Progenitor cell of endocrine pancreas (in vitro differentiated cells): ENCODE measurements at regions not wholly inside any gene's neighbourhood (a gene's known extent, or its start where the extent isn't known, plus 50 kb on each side); places are given as distances from the start of the nearest gene placed in this dataset.

Source experiments
- DNase-seq: peaks from one replicate; pipeline ENCODE4 v3.0.0; 2021; ENCODE audit warnings: low spot score; ENCODE audit not compliant: unreplicated experiment
- H3K27ac Mint-ChIP-seq: 2 replicates; pipeline ENCODE4 v1.8.0; 2021; ENCODE audit warnings: mild to moderate bottlenecking, moderate library complexity, mixed read lengths
- H3K27me3 Mint-ChIP-seq: 2 replicates; pipeline ENCODE4 v1.8.0; 2021; ENCODE audit warnings: mixed read lengths
- H3K36me3 Mint-ChIP-seq: 2 replicates; pipeline ENCODE4 v1.8.0; 2022; ENCODE audit warnings: mixed read lengths; ENCODE audit not compliant: insufficient read depth
- H3K4me1 Mint-ChIP-seq: 2 replicates; pipeline ENCODE4 v1.8.0; 2021; ENCODE audit warnings: low read depth, mixed read lengths
- H3K4me3 Mint-ChIP-seq: 2 replicates; pipeline ENCODE4 v1.8.0; 2021; ENCODE audit warnings: low read depth, mild to moderate bottlenecking, moderate library complexity, mixed read lengths
- H3K9me3 Mint-ChIP-seq: 2 replicates; pipeline ENCODE4 v1.8.0; 2021; ENCODE audit warnings: low read depth, mixed read lengths
- CTCF ChIP-seq: fragments of 200-600 bp; sonication (generic); IDR thresholded peaks from one replicate; pipeline ENCODE4 v1.5.0; 2021; ENCODE audit warnings: antibody characterized with exemption, mild to moderate bottlenecking; ENCODE audit not compliant: unreplicated experiment

GRCh38 chr1:228957535-228957934 lies 222.3 kb downstream of the RHOU start:
- H3K9me3 Mint-ChIP-seq: no peaks in the 10 kb centered on the region

GRCh38 chr1:228958121-228958520 lies 222.8 kb downstream of the RHOU start:
- H3K4me3 Mint-ChIP-seq: no peak overlapping the region
- no peak for TF ChIP-seq CTCF
- no peaks in the 10 kb centered on the region for H3K27me3 Mint-ChIP-seq
- no peaks in the 10 kb centered on the region for H3K36me3 Mint-ChIP-seq
- peaks cover 13% of the 10 kb centered on the region for H3K4me1 Mint-ChIP-seq
- H3K27ac Mint-ChIP-seq: no peak overlapping the region
- no peaks in the 10 kb centered on the region for H3K9me3 Mint-ChIP-seq
- no peak for DNase-seq

More at GRCh38 chr1:228957535-228957934, 222.3 kb downstream of the RHOU start:
- Mint-ChIP-seq H3K36me3 (no peaks in the 10 kb centered on the region), H3K27ac (no peak overlapping the region), H3K4me1 (peaks cover 14% of the 10 kb centered on the region), H3K4me3 (no peak overlapping the region), H3K27me3 (no peaks in the 10 kb centered on the region)
- DNase-seq: no peak
- TF ChIP-seq CTCF: no peak

- no peak for TF ChIP-seq CTCF
- Mint-ChIP-seq H3K27ac (peak overlapping the region; percentile 69), H3K36me3 (no peaks in the 10 kb centered on the region)
Observed at GRCh38 chr1:228958741-228959140, 223.5 kb downstream of the RHOU start.

GRCh38 chr1:228960705-228961104 lies 225.4 kb downstream of the RHOU start:
- Mint-ChIP-seq H3K36me3 (no peaks in the 10 kb centered on the region), H3K4me3 (no peak overlapping the region), H3K27ac (peak overlapping the region; percentile 47), H3K27me3 (no peaks in the 10 kb centered on the region), H3K9me3 (no peaks in the 10 kb centered on the region), H3K4me1 (peaks cover 23% of the 10 kb centered on the region)
- TF ChIP-seq CTCF: no peak
- DNase-seq: no peak

More at GRCh38 chr1:228958741-228959140, 223.5 kb downstream of the RHOU start:
- Mint-ChIP-seq H3K4me3 (no peak overlapping the region), H3K9me3 (no peaks in the 10 kb centered on the region), H3K27me3 (no peaks in the 10 kb centered on the region), H3K4me1 (peaks cover 13% of the 10 kb centered on the region)
- DNase-seq: no peak

GRCh38 chr1:228961511-228961910 lies 226.2 kb downstream of the RHOU start:
- no peak for DNase-seq
- Mint-ChIP-seq H3K27ac (no peak overlapping the region), H3K27me3 (no peaks in the 10 kb centered on the region), H3K4me3 (no peak overlapping the region), H3K9me3 (no peaks in the 10 kb centered on the region), H3K36me3 (no peaks in the 10 kb centered on the region), H3K4me1 (peaks cover 23% of the 10 kb centered on the region)
- no peak for TF ChIP-seq CTCF
